HL-60 (cell line): ENCODE measurements at regions not wholly inside any gene's neighbourhood (a gene's known extent, or its start where the extent isn't known, plus 50 kb on each side); places are given as distances from the start of the nearest gene placed in this dataset.

Source experiments
- POLR2AphosphoS5 ChIP-seq: IDR thresholded peaks from 2 replicates; pipeline ENCODE4 v1.6.1; 2012; ENCODE audit warnings: low read depth
- SPI1 ChIP-seq: IDR thresholded peaks from 2 replicates; pipeline ENCODE4 v1.6.1; 2012; ENCODE audit warnings: low read depth, mild to moderate bottlenecking, borderline replicate concordance
- TF ChIP-seq, protein P1 (sequence below): IDR thresholded peaks from one replicate; pipeline ENCODE4 v1.5.1; 2011; ENCODE audit warnings: low read length, control low read depth, inconsistent platforms; ENCODE audit not compliant: insufficient read depth
- TF ChIP-seq, protein P2 (sequence below): IDR thresholded peaks from 2 replicates; pipeline ENCODE4 v1.6.1; 2012; ENCODE audit warnings: low read depth; ENCODE audit not compliant: insufficient replicate concordance

DNA sequence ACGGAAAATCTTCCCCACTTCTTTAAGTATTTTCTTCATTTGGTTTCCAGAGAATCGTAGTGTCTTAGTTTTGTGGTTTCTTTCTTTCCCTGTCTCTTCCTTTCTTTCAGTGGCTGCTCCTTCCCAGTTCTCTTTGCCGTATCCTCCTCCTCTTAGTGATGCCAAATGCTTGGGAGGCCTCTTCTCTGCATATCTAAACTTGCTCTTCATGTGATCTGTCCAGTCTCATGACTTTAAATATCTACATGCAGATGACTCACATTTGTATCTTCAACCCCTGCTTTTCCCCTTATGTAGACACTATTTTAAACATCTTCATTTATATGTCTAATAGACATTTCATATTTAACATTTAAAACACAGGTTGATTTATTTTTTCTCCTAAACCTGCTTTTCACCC lies 149.2 kb downstream of the PTCSC3 start:
- TF ChIP-seq, protein P1, sequence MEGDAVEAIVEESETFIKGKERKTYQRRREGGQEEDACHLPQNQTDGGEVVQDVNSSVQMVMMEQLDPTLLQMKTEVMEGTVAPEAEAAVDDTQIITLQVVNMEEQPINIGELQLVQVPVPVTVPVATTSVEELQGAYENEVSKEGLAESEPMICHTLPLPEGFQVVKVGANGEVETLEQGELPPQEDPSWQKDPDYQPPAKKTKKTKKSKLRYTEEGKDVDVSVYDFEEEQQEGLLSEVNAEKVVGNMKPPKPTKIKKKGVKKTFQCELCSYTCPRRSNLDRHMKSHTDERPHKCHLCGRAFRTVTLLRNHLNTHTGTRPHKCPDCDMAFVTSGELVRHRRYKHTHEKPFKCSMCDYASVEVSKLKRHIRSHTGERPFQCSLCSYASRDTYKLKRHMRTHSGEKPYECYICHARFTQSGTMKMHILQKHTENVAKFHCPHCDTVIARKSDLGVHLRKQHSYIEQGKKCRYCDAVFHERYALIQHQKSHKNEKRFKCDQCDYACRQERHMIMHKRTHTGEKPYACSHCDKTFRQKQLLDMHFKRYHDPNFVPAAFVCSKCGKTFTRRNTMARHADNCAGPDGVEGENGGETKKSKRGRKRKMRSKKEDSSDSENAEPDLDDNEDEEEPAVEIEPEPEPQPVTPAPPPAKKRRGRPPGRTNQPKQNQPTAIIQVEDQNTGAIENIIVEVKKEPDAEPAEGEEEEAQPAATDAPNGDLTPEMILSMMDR: no peak
- no peak for TF ChIP-seq SPI1
- TF ChIP-seq, protein P2, sequence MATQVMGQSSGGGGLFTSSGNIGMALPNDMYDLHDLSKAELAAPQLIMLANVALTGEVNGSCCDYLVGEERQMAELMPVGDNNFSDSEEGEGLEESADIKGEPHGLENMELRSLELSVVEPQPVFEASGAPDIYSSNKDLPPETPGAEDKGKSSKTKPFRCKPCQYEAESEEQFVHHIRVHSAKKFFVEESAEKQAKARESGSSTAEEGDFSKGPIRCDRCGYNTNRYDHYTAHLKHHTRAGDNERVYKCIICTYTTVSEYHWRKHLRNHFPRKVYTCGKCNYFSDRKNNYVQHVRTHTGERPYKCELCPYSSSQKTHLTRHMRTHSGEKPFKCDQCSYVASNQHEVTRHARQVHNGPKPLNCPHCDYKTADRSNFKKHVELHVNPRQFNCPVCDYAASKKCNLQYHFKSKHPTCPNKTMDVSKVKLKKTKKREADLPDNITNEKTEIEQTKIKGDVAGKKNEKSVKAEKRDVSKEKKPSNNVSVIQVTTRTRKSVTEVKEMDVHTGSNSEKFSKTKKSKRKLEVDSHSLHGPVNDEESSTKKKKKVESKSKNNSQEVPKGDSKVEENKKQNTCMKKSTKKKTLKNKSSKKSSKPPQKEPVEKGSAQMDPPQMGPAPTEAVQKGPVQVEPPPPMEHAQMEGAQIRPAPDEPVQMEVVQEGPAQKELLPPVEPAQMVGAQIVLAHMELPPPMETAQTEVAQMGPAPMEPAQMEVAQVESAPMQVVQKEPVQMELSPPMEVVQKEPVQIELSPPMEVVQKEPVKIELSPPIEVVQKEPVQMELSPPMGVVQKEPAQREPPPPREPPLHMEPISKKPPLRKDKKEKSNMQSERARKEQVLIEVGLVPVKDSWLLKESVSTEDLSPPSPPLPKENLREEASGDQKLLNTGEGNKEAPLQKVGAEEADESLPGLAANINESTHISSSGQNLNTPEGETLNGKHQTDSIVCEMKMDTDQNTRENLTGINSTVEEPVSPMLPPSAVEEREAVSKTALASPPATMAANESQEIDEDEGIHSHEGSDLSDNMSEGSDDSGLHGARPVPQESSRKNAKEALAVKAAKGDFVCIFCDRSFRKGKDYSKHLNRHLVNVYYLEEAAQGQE: no peak
- TF ChIP-seq POLR2AphosphoS5: no peak
